ENCODE measurements at regions not wholly inside any gene's neighbourhood (a gene's known extent, or its start where the extent isn't known, plus 50 kb on each side); places are given as distances from the start of the nearest gene placed in this dataset.

DNA sequence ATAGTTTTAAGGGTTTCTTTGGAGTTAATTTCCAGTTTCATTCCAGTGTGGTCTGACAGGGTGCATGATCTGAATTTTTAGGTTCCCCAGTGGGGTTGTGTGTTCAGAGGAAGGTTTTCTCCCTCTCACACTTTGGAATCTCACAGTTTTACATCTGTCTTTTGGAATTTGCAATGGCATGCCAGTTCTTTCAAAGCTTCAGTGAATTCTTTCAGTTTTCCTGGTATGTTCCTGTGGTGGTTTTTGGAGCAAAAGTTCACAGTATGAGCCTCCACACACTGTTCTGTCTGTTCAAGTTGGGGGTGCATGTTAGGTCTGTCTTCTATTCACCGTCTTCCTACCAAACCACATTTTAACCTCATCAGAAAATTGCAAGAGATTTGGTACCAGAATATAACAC lies 624.2 kb downstream of the KCTD16 start:
- Histone ChIP-seq H3K36me3 (no peaks in the 10 kb centered on the region), H3K27ac (no peak overlapping the region), H3K9me3 (peaks cover 0 to 12% of the 10 kb centered on the region in 2 donors), H3K27me3 (no peaks in the 10 kb centered on the region), H3K4me3 (no peak overlapping the region), H3K4me1 (no peaks in the 10 kb centered on the region)
- no peak for DNase-seq (ENCODE audit: low spot score)
- TF ChIP-seq, protein P1, sequence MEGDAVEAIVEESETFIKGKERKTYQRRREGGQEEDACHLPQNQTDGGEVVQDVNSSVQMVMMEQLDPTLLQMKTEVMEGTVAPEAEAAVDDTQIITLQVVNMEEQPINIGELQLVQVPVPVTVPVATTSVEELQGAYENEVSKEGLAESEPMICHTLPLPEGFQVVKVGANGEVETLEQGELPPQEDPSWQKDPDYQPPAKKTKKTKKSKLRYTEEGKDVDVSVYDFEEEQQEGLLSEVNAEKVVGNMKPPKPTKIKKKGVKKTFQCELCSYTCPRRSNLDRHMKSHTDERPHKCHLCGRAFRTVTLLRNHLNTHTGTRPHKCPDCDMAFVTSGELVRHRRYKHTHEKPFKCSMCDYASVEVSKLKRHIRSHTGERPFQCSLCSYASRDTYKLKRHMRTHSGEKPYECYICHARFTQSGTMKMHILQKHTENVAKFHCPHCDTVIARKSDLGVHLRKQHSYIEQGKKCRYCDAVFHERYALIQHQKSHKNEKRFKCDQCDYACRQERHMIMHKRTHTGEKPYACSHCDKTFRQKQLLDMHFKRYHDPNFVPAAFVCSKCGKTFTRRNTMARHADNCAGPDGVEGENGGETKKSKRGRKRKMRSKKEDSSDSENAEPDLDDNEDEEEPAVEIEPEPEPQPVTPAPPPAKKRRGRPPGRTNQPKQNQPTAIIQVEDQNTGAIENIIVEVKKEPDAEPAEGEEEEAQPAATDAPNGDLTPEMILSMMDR (IDR thresholded peaks at IDR 0.05), result no peak

DNA sequence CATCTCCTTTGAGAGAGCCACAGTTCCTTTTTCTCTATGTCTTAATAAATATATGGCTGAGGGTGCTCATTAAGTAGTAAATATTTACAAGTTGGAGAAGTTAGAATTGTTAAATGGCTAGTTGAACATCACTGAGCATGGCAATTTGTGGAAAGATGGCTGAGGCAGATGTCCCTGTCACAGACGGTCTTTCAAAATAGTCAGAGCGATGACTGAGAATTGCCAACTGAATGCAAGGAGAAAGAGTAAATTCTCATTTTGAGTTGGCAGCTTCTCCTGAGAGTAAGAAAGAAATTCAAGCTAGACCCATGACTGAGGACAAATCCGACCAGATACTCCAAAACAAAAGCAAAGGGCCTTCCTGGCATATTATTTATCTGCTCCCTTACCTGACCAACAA lies 617.9 kb downstream of the KCTD16 start:
- no peak overlapping the region for H3K4me3 ChIP-seq
- TF ChIP-seq, protein P1 (IDR thresholded peaks at IDR 0.05), result no peak
- no peaks in the 10 kb centered on the region for H3K27me3 ChIP-seq
- H3K27ac ChIP-seq, result no peak overlapping the region
- H3K4me1 ChIP-seq, result no peaks in the 10 kb centered on the region
- DNase-seq (ENCODE audit: low spot score), result no peak
- H3K9me3 ChIP-seq, result peaks cover 0 to 12% of the 10 kb centered on the region in 2 donors
- no peaks in the 10 kb centered on the region for H3K36me3 ChIP-seq

DNA sequence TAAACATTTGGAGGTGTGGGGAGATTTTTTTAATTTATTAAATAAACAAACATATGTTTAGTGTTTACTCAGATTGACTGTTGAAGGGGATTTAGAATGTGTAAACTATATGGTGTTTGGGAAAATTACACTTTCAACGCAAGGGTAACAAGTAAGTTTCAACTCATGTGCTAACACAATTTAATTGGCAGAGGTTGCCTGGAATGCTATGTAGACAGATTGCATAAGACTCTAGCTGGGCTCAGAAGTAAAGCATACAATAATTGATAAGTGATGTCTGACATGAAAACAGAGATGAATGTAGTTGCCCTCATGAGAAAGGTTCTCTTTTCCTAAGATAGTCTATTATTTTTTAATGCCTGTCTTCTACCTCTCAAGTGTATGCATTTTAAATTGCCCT lies 617.4 kb downstream of the KCTD16 start:
- Histone ChIP-seq H3K9me3 (peaks cover 0 to 12% of the 10 kb centered on the region in 2 donors), H3K27ac (no peak overlapping the region), H3K4me3 (no peak overlapping the region), H3K27me3 (no peaks in the 10 kb centered on the region), H3K36me3 (no peaks in the 10 kb centered on the region), H3K4me1 (no peaks in the 10 kb centered on the region)
- TF ChIP-seq, protein P1 (IDR thresholded peaks at IDR 0.05), result no peak
- DNase-seq (ENCODE audit: low spot score), result no peak

DNA sequence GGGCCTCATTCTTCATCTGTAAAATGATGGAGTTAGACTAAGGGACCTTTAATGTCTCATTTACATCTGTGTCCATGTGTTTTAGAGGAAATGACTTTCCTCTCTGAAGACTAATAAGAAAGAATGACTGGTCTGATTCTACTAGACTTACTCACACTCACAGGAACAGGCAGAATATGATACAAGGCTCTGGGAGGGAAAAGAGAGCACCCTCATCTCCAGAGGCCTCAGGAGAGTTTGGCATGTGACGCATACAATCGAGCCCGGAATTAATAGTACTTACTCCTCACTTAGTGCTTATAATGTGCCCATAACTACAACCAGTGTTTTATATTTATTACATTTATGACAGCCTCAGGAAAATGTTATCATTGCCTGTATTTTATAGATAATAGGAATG lies 608.7 kb downstream of the KCTD16 start:
- no peak overlapping the region for H3K27ac ChIP-seq
- no peak overlapping the region for H3K4me3 ChIP-seq
- no peaks in the 10 kb centered on the region for H3K4me1 ChIP-seq
- no peaks in the 10 kb centered on the region for H3K27me3 ChIP-seq
- no peak for DNase-seq (ENCODE audit: low spot score)
- TF ChIP-seq, protein P1 (IDR thresholded peaks at IDR 0.05), result no peak
- no peaks in the 10 kb centered on the region for H3K9me3 ChIP-seq
- H3K36me3 ChIP-seq, result no peaks in the 10 kb centered on the region

DNA sequence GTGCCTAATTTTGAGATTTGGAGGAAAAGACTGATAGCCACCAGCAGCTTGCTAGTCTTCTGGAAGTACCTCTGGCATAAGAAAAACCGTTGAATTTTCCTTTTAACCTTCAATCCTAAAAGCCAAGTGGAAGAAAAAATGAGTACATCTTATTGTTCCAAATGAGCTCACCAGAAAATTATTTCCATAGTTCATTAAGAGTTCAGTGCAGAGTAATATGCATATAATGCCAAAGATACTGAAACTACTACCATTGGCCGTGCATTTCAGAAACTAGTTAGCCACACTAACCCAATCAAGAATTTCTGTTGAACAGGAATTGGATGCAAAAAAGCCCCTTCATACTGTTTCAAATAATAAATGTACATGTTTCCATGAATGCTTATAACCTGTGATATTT lies 607.9 kb downstream of the KCTD16 start:
- Histone ChIP-seq H3K27me3 (no peaks in the 10 kb centered on the region), H3K36me3 (no peaks in the 10 kb centered on the region), H3K4me3 (no peak overlapping the region), H3K9me3 (no peaks in the 10 kb centered on the region), H3K27ac (no peak overlapping the region), H3K4me1 (no peaks in the 10 kb centered on the region)
- no peak for DNase-seq (ENCODE audit: low spot score)
- TF ChIP-seq, protein P1 (IDR thresholded peaks at IDR 0.05), result no peak

DNA sequence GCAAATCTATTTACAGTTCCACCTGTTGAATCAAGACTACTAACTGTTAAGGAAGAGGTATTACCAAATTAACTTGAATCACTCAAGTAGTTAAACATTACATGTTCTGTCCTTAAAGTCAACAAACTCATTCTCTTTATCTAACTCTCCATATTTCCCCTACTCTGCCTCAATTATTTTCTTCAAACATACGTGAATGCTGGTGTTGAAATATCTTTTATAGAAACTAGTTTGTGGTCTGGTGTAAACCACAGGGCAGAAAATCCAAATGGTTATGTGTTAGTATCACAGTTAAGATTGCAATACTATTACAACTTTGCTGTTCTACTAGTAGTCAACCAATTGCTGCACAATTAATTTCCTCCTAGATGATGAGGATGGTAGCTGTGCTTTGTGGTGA lies 603.5 kb downstream of the KCTD16 start:
- H3K27ac ChIP-seq, result no peak overlapping the region
- TF ChIP-seq, protein P1 (IDR thresholded peaks at IDR 0.05), result no peak
- DNase-seq (ENCODE audit: low spot score), result no peak
- no peaks in the 10 kb centered on the region for H3K36me3 ChIP-seq
- no peaks in the 10 kb centered on the region for H3K27me3 ChIP-seq
- H3K9me3 ChIP-seq, result no peaks in the 10 kb centered on the region
- H3K4me3 ChIP-seq, result no peak overlapping the region
- no peaks in the 10 kb centered on the region for H3K4me1 ChIP-seq

All from right atrium auricular region (tissue), 2 donors.